ENCODE measurements at regions not wholly inside any gene's neighbourhood (a gene's known extent, or its start where the extent isn't known, plus 50 kb on each side); places are given as distances from the start of the nearest gene placed in this dataset.

- ATAC-seq = no peak
- no peak for TF ChIP-seq ZFP3 (CRISPR knock-in tag; IDR thresholded peaks at IDR 0.05)
- no peak for TF ChIP-seq CSDC2 (CRISPR knock-in tag; IDR thresholded peaks at IDR 0.05)
- no peak for TF ChIP-seq ZC3H10 (CRISPR knock-in tag; IDR thresholded peaks at IDR 0.05)
- no peak for TF ChIP-seq BACH2 (CRISPR knock-in tag; IDR thresholded peaks at IDR 0.05; ENCODE audit: borderline replicate concordance)
- no peak for TF ChIP-seq ARNTL (CRISPR knock-in tag; IDR thresholded peaks at IDR 0.05; ENCODE audit: borderline replicate concordance, low read depth)
- TF ChIP-seq ESRRG (CRISPR knock-in tag; IDR thresholded peaks at IDR 0.05) = no peak
- TF ChIP-seq PATZ1 (CRISPR knock-in tag; IDR thresholded peaks at IDR 0.05; ENCODE audit: borderline replicate concordance) = no peak
- no peak for TF ChIP-seq ISL1 (CRISPR knock-in tag; IDR thresholded peaks at IDR 0.05)
- no peak for TF ChIP-seq ZFP30 (CRISPR knock-in tag; IDR thresholded peaks at IDR 0.05)
- TF ChIP-seq POU6F1 (CRISPR knock-in tag; IDR thresholded peaks at IDR 0.05; ENCODE audit: borderline replicate concordance, low read depth) = no peak
- no peak for TF ChIP-seq ZNF70 (CRISPR knock-in tag; IDR thresholded peaks at IDR 0.05)
- TF ChIP-seq RARB (CRISPR knock-in tag; IDR thresholded peaks at IDR 0.05) = no peak
- TF ChIP-seq CSRNP3 (CRISPR knock-in tag; IDR thresholded peaks at IDR 0.05) = no peak
- no peak for TF ChIP-seq TOX (CRISPR knock-in tag; IDR thresholded peaks at IDR 0.05; ENCODE audit: borderline replicate concordance)
- no peak for TF ChIP-seq CREB5 (CRISPR knock-in tag; IDR thresholded peaks at IDR 0.05; ENCODE audit: low read depth)
- TF ChIP-seq OSR1 (CRISPR knock-in tag; IDR thresholded peaks at IDR 0.05) = no peak
- TF ChIP-seq, protein P1, sequence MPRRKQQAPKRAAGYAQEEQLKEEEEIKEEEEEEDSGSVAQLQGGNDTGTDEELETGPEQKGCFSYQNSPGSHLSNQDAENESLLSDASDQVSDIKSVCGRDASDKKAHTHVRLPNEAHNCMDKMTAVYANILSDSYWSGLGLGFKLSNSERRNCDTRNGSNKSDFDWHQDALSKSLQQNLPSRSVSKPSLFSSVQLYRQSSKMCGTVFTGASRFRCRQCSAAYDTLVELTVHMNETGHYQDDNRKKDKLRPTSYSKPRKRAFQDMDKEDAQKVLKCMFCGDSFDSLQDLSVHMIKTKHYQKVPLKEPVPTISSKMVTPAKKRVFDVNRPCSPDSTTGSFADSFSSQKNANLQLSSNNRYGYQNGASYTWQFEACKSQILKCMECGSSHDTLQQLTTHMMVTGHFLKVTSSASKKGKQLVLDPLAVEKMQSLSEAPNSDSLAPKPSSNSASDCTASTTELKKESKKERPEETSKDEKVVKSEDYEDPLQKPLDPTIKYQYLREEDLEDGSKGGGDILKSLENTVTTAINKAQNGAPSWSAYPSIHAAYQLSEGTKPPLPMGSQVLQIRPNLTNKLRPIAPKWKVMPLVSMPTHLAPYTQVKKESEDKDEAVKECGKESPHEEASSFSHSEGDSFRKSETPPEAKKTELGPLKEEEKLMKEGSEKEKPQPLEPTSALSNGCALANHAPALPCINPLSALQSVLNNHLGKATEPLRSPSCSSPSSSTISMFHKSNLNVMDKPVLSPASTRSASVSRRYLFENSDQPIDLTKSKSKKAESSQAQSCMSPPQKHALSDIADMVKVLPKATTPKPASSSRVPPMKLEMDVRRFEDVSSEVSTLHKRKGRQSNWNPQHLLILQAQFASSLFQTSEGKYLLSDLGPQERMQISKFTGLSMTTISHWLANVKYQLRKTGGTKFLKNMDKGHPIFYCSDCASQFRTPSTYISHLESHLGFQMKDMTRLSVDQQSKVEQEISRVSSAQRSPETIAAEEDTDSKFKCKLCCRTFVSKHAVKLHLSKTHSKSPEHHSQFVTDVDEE (CRISPR knock-in tag; IDR thresholded peaks at IDR 0.05) = no peak
Measured at GRCh38 chr1:199002661-199003060, 363.8 kb downstream of the PTPRC start.

GRCh38 chr1:199007423-199007822 lies 368.6 kb downstream of the PTPRC start:
- no peak for TF ChIP-seq POU6F1 (CRISPR knock-in tag; IDR thresholded peaks at IDR 0.05; ENCODE audit: borderline replicate concordance, low read depth)
- TF ChIP-seq RARB (CRISPR knock-in tag; IDR thresholded peaks at IDR 0.05) = no peak
- no peak for TF ChIP-seq SNAI2 (CRISPR knock-in tag; IDR thresholded peaks at IDR 0.05)
- no peak for TF ChIP-seq ZFP30 (CRISPR knock-in tag; IDR thresholded peaks at IDR 0.05)
- no peak for TF ChIP-seq ZNF70 (CRISPR knock-in tag; IDR thresholded peaks at IDR 0.05)
- no peak for TF ChIP-seq TOX (CRISPR knock-in tag; IDR thresholded peaks at IDR 0.05; ENCODE audit: borderline replicate concordance)
- TF ChIP-seq TCF4 (CRISPR knock-in tag; IDR thresholded peaks at IDR 0.05; ENCODE audit: borderline replicate concordance) = no peak
- ATAC-seq = no peak

- no peak for ATAC-seq
- TF ChIP-seq, protein P1 (CRISPR knock-in tag; IDR thresholded peaks at IDR 0.05) = no peak
- TF ChIP-seq ZNF565 (CRISPR knock-in tag; conservative IDR thresholded peaks at IDR 0.05; ENCODE audit: low read depth) (no peak), ZFP3 (CRISPR knock-in tag; IDR thresholded peaks at IDR 0.05) (no peak), ZNF70 (CRISPR knock-in tag; IDR thresholded peaks at IDR 0.05) (no peak), PPARA (CRISPR knock-in tag; IDR thresholded peaks at IDR 0.05; ENCODE audit: borderline replicate concordance) (no peak), PATZ1 (CRISPR knock-in tag; IDR thresholded peaks at IDR 0.05; ENCODE audit: borderline replicate concordance) (no peak), OSR1 (CRISPR knock-in tag; IDR thresholded peaks at IDR 0.05) (no peak), ZNF8 (CRISPR knock-in tag; IDR thresholded peaks at IDR 0.05) (no peak), ZC3H10 (CRISPR knock-in tag; IDR thresholded peaks at IDR 0.05) (no peak), BACH2 (CRISPR knock-in tag; IDR thresholded peaks at IDR 0.05; ENCODE audit: borderline replicate concordance) (no peak)
Measured at GRCh38 chr1:199009447-199009846, 370.6 kb downstream of the PTPRC start.
